ENCODE measurements at regions not wholly inside any gene's neighbourhood (a gene's known extent, or its start where the extent isn't known, plus 50 kb on each side); places are given as distances from the start of the nearest gene placed in this dataset.

DNA sequence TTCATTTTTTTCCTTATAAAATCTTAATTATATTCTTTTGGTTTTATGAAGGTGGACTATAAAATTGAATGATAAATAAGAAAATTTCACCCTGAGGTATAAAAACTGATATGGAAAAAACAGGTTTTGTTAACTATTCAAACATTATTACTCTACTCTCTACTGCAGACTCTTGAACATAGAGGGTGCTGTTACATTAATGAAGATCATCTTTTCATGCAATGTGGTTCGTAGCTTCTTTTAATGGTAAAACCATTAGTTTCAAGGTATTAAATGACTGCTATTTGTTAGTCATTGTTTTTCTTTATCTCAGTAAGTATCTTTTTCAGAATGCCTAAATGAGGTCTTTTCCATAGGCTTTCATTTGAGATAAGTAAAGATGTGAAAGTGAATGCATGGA, 510.4 kb downstream of the SLC16A7 start:
- no peak for TF ChIP-seq TAF1 (IDR thresholded peaks at IDR 0.05; ENCODE audit: low read depth, low read length)
- no peak for TF ChIP-seq POLR2A (IDR thresholded peaks at IDR 0.05; ENCODE audit: low read depth, low read length)
- no peak for TF ChIP-seq POU2F2 (IDR thresholded peaks at IDR 0.05; ENCODE audit: low read depth, low read length)
- TF ChIP-seq POLR2AphosphoS5 (IDR thresholded peaks at IDR 0.05; ENCODE audit: low read depth, low read length) = no peak
